ENCODE measurements at regions not wholly inside any gene's neighbourhood (a gene's known extent, or its start where the extent isn't known, plus 50 kb on each side); places are given as distances from the start of the nearest gene placed in this dataset.

- Histone ChIP-seq H3K27me3 (ENCODE audit: control insufficient read depth, insufficient read depth, low read length) (no peaks in the 10 kb centered on the region), H3K36me3 (ENCODE audit: control insufficient read depth, insufficient read depth, low read length) (no peaks in the 10 kb centered on the region), H3K4me1 (ENCODE audit: control insufficient read depth, insufficient read depth, low read length) (no peaks in the 10 kb centered on the region), H3K9ac (ENCODE audit: low read depth, low read length) (no peak overlapping the region), H3K9me3 (ENCODE audit: control insufficient read depth, insufficient read depth, low read length) (no peaks in the 10 kb centered on the region), H3K4me3 (ENCODE audit: low read depth, low read length) (no peak overlapping the region)
Measured at GRCh38 chr2:126220331-126220730, 435.6 kb upstream of the GYPC start.

GRCh38 chr2:126221506-126221905 is 434.5 kb upstream of the GYPC start:
- H3K4me1 ChIP-seq (ENCODE audit: control insufficient read depth, insufficient read depth, low read length) = no peaks in the 10 kb centered on the region
- no peak overlapping the region for H3K9ac ChIP-seq (ENCODE audit: low read depth, low read length)
- no peak overlapping the region for H3K4me3 ChIP-seq (ENCODE audit: low read depth, low read length)
- H3K36me3 ChIP-seq (ENCODE audit: control insufficient read depth, insufficient read depth, low read length) = no peaks in the 10 kb centered on the region
- H3K9me3 ChIP-seq (ENCODE audit: control insufficient read depth, insufficient read depth, low read length) = no peaks in the 10 kb centered on the region
- no peaks in the 10 kb centered on the region for H3K27me3 ChIP-seq (ENCODE audit: control insufficient read depth, insufficient read depth, low read length)

- no peaks in the 10 kb centered on the region for H3K36me3 ChIP-seq (ENCODE audit: control insufficient read depth, insufficient read depth, low read length)
- no peaks in the 10 kb centered on the region for H3K27me3 ChIP-seq (ENCODE audit: control insufficient read depth, insufficient read depth, low read length)
- no peak overlapping the region for H3K4me3 ChIP-seq (ENCODE audit: low read depth, low read length)
- no peak overlapping the region for H3K9ac ChIP-seq (ENCODE audit: low read depth, low read length)
- H3K9me3 ChIP-seq (ENCODE audit: control insufficient read depth, insufficient read depth, low read length) = no peaks in the 10 kb centered on the region
- no peaks in the 10 kb centered on the region for H3K4me1 ChIP-seq (ENCODE audit: control insufficient read depth, insufficient read depth, low read length)
Measured at GRCh38 chr2:126222278-126222677, 433.7 kb upstream of the GYPC start.

GRCh38 chr2:126224776-126225175 is 431.2 kb upstream of the GYPC start:
- Histone ChIP-seq H3K4me3 (ENCODE audit: low read depth, low read length) (no peak overlapping the region), H3K9me3 (ENCODE audit: control insufficient read depth, insufficient read depth, low read length) (no peaks in the 10 kb centered on the region), H3K27me3 (ENCODE audit: control insufficient read depth, insufficient read depth, low read length) (no peaks in the 10 kb centered on the region), H3K4me1 (ENCODE audit: control insufficient read depth, insufficient read depth, low read length) (no peaks in the 10 kb centered on the region), H3K9ac (ENCODE audit: low read depth, low read length) (no peak overlapping the region), H3K36me3 (ENCODE audit: control insufficient read depth, insufficient read depth, low read length) (no peaks in the 10 kb centered on the region)

- H3K4me3 ChIP-seq (ENCODE audit: low read depth, low read length) = no peak overlapping the region
- no peaks in the 10 kb centered on the region for H3K27me3 ChIP-seq (ENCODE audit: control insufficient read depth, insufficient read depth, low read length)
- H3K36me3 ChIP-seq (ENCODE audit: control insufficient read depth, insufficient read depth, low read length) = no peaks in the 10 kb centered on the region
- no peaks in the 10 kb centered on the region for H3K9me3 ChIP-seq (ENCODE audit: control insufficient read depth, insufficient read depth, low read length)
- no peaks in the 10 kb centered on the region for H3K4me1 ChIP-seq (ENCODE audit: control insufficient read depth, insufficient read depth, low read length)
- no peak overlapping the region for H3K9ac ChIP-seq (ENCODE audit: low read depth, low read length)
Measured at GRCh38 chr2:126227250-126227649, 428.7 kb upstream of the GYPC start.

GRCh38 chr2:126228531-126228930 is 427.4 kb upstream of the GYPC start:
- Histone ChIP-seq H3K4me3 (ENCODE audit: low read depth, low read length) (no peak overlapping the region), H3K4me1 (ENCODE audit: control insufficient read depth, insufficient read depth, low read length) (no peaks in the 10 kb centered on the region), H3K27me3 (ENCODE audit: control insufficient read depth, insufficient read depth, low read length) (no peaks in the 10 kb centered on the region), H3K36me3 (ENCODE audit: control insufficient read depth, insufficient read depth, low read length) (no peaks in the 10 kb centered on the region), H3K9me3 (ENCODE audit: control insufficient read depth, insufficient read depth, low read length) (no peaks in the 10 kb centered on the region), H3K9ac (ENCODE audit: low read depth, low read length) (no peak overlapping the region)

- H3K36me3 ChIP-seq (ENCODE audit: control insufficient read depth, insufficient read depth, low read length) = no peaks in the 10 kb centered on the region
- H3K27me3 ChIP-seq (ENCODE audit: control insufficient read depth, insufficient read depth, low read length) = no peaks in the 10 kb centered on the region
- H3K4me3 ChIP-seq (ENCODE audit: low read depth, low read length) = no peak overlapping the region
- no peaks in the 10 kb centered on the region for H3K9me3 ChIP-seq (ENCODE audit: control insufficient read depth, insufficient read depth, low read length)
- H3K4me1 ChIP-seq (ENCODE audit: control insufficient read depth, insufficient read depth, low read length) = no peaks in the 10 kb centered on the region
- H3K9ac ChIP-seq (ENCODE audit: low read depth, low read length) = no peak overlapping the region
Measured at GRCh38 chr2:126238251-126238650, 417.7 kb upstream of the GYPC start.

GRCh38 chr2:126239320-126239955 is 416.5 kb upstream of the GYPC start:
- no peaks in the 10 kb centered on the region for H3K36me3 ChIP-seq (ENCODE audit: control insufficient read depth, insufficient read depth, low read length)
- H3K9me3 ChIP-seq (ENCODE audit: control insufficient read depth, insufficient read depth, low read length) = no peaks in the 10 kb centered on the region
- H3K9ac ChIP-seq (ENCODE audit: low read depth, low read length) = no peak overlapping the region
- H3K4me3 ChIP-seq (ENCODE audit: low read depth, low read length) = no peak overlapping the region
- H3K27me3 ChIP-seq (ENCODE audit: control insufficient read depth, insufficient read depth, low read length) = no peaks in the 10 kb centered on the region
- no peaks in the 10 kb centered on the region for H3K4me1 ChIP-seq (ENCODE audit: control insufficient read depth, insufficient read depth, low read length)

- no peaks in the 10 kb centered on the region for H3K4me1 ChIP-seq (ENCODE audit: control insufficient read depth, insufficient read depth, low read length)
- no peak overlapping the region for H3K4me3 ChIP-seq (ENCODE audit: low read depth, low read length)
- no peaks in the 10 kb centered on the region for H3K27me3 ChIP-seq (ENCODE audit: control insufficient read depth, insufficient read depth, low read length)
- H3K9me3 ChIP-seq (ENCODE audit: control insufficient read depth, insufficient read depth, low read length) = no peaks in the 10 kb centered on the region
- no peak overlapping the region for H3K9ac ChIP-seq (ENCODE audit: low read depth, low read length)
- H3K36me3 ChIP-seq (ENCODE audit: control insufficient read depth, insufficient read depth, low read length) = no peaks in the 10 kb centered on the region
Measured at GRCh38 chr2:126241001-126241400, 415.0 kb upstream of the GYPC start.

- Histone ChIP-seq H3K4me1 (ENCODE audit: control insufficient read depth, insufficient read depth, low read length) (no peaks in the 10 kb centered on the region), H3K9me3 (ENCODE audit: control insufficient read depth, insufficient read depth, low read length) (no peaks in the 10 kb centered on the region), H3K36me3 (ENCODE audit: control insufficient read depth, insufficient read depth, low read length) (no peaks in the 10 kb centered on the region), H3K9ac (ENCODE audit: low read depth, low read length) (no peak overlapping the region), H3K4me3 (ENCODE audit: low read depth, low read length) (no peak overlapping the region), H3K27me3 (ENCODE audit: control insufficient read depth, insufficient read depth, low read length) (no peaks in the 10 kb centered on the region)
Measured at GRCh38 chr2:126241411-126241810, 414.5 kb upstream of the GYPC start.

- no peak overlapping the region for H3K9ac ChIP-seq (ENCODE audit: low read depth, low read length)
- H3K4me3 ChIP-seq (ENCODE audit: low read depth, low read length) = no peak overlapping the region
- no peaks in the 10 kb centered on the region for H3K9me3 ChIP-seq (ENCODE audit: control insufficient read depth, insufficient read depth, low read length)
- no peaks in the 10 kb centered on the region for H3K27me3 ChIP-seq (ENCODE audit: control insufficient read depth, insufficient read depth, low read length)
- H3K36me3 ChIP-seq (ENCODE audit: control insufficient read depth, insufficient read depth, low read length) = no peaks in the 10 kb centered on the region
- H3K4me1 ChIP-seq (ENCODE audit: control insufficient read depth, insufficient read depth, low read length) = no peaks in the 10 kb centered on the region
Measured at GRCh38 chr2:126244937-126245336, 411.0 kb upstream of the GYPC start.

- Histone ChIP-seq H3K4me1 (ENCODE audit: control insufficient read depth, insufficient read depth, low read length) (no peaks in the 10 kb centered on the region), H3K27me3 (ENCODE audit: control insufficient read depth, insufficient read depth, low read length) (no peaks in the 10 kb centered on the region), H3K4me3 (ENCODE audit: low read depth, low read length) (no peak overlapping the region), H3K36me3 (ENCODE audit: control insufficient read depth, insufficient read depth, low read length) (no peaks in the 10 kb centered on the region), H3K9ac (ENCODE audit: low read depth, low read length) (no peak overlapping the region), H3K9me3 (ENCODE audit: control insufficient read depth, insufficient read depth, low read length) (no peaks in the 10 kb centered on the region)
Measured at GRCh38 chr2:126253669-126254068, 402.3 kb upstream of the GYPC start.

Data from iPS-15b (cell line).